ENCODE measurements at regions not wholly inside any gene's neighbourhood (a gene's known extent, or its start where the extent isn't known, plus 50 kb on each side); places are given as distances from the start of the nearest gene placed in this dataset.

DNA sequence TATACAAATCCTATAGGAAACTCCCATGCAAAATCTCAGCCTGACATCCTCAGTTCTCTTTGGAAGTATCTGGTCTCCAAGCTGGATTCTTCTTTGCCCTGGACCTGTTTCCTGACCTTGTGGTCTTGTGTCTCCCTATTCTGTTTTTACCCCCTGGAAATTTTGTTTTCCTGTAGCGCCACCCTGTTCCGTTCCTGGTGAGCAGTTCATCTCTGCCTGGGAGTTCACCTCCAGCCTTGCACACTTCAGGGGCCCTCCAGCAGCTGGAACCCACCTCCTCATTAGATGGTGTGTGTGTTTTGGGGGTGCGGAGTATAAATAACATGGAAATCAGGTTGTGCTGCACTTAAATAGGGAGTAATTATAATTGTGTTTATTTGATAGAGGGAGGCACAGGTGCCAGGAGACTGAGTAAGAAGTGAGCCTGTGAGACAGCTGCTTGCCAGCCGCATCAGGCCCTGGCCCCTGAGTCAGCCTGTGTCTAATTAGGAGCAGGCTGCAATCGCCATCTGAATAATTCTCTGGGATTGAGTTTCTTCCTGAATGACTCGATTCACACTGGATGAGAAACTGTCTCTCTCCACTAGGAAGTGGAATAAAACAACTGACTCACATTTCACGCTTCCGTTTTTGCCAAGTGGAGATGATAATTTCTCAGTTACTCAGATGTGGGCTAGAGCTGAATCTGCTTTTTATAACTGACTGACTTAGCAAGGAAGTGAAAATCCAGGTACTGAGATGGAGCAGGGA, 69.4 kb upstream of the HECTD2 start (continued):
- TF ChIP-seq AFF1 (IDR thresholded peaks at IDR 0.05; ENCODE audit: low read depth in 1 of 2, partially characterized antibody in 2 of 2) (no peak), TARDBP (IDR thresholded peaks at IDR 0.05) (no peak), ZNF644 (tag; IDR thresholded peaks at IDR 0.05; ENCODE audit: low read depth) (no peak), ZNF551 (CRISPR knock-in tag; IDR thresholded peaks at IDR 0.05) (no peak), ZNF23 (CRISPR knock-in tag; IDR thresholded peaks at IDR 0.05) (no peak)
- TF ChIP-seq, protein P1, sequence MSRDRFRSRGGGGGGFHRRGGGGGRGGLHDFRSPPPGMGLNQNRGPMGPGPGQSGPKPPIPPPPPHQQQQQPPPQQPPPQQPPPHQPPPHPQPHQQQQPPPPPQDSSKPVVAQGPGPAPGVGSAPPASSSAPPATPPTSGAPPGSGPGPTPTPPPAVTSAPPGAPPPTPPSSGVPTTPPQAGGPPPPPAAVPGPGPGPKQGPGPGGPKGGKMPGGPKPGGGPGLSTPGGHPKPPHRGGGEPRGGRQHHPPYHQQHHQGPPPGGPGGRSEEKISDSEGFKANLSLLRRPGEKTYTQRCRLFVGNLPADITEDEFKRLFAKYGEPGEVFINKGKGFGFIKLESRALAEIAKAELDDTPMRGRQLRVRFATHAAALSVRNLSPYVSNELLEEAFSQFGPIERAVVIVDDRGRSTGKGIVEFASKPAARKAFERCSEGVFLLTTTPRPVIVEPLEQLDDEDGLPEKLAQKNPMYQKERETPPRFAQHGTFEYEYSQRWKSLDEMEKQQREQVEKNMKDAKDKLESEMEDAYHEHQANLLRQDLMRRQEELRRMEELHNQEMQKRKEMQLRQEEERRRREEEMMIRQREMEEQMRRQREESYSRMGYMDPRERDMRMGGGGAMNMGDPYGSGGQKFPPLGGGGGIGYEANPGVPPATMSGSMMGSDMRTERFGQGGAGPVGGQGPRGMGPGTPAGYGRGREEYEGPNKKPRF (IDR thresholded peaks at IDR 0.05; ENCODE audit: low read depth, low read length), result no peak
